H1 (cell line): ENCODE measurements at regions not wholly inside any gene's neighbourhood (a gene's known extent, or its start where the extent isn't known, plus 50 kb on each side); places are given as distances from the start of the nearest gene placed in this dataset.

Source experiments
- CTCF ChIA-PET: fragments of 300-600 bp; sonication (Branson Sonifier 250); formaldehyde crosslinking; loops from one replicate; lab custom pipeline; 2021; ENCODE audit not compliant: partially characterized antibody; lab: Charles Lee
- POLR2A ChIA-PET: fragments of 300-600 bp; sonication (Branson Sonifier 250); formaldehyde crosslinking; loops from one replicate; lab custom pipeline; 2021; ENCODE audit warnings: inconsistent platforms; ENCODE audit not compliant: partially characterized antibody; lab: Charles Lee
- DNase-seq, 2 experiments: peaks; one replicate each; pipeline versions ENCODE4 v3.0.0 to v3.0.0-alpha.2; 2010 to 2022; ENCODE audit warnings: low spot score in 2 of 2, low read depth in 1 of 2, mixed read lengths in 1 of 2
- FAIRE-seq: peaks from 2 replicates; lab custom pipeline; 2011; peaks lifted over from hg19 to GRCh38; lab: Jason Lieb, UNC
- H2AFZ ChIP-seq: 2 replicates; pipeline ENCODE4 v1.8.1; 2012; ENCODE audit warnings: low read length, inconsistent platforms
- H2AK5ac ChIP-seq: 2 replicates; pipeline ENCODE4 v1.6.1; 2013; ENCODE audit warnings: low read depth, low read length
- H2BK120ac ChIP-seq: replicated peaks from 2 replicates; pipeline ENCODE3; 2013; ENCODE audit warnings: low read depth, low read length, inconsistent platforms
- H2BK12ac ChIP-seq: 2 replicates; pipeline ENCODE4 v1.6.1; 2013; ENCODE audit warnings: low read depth, low read length
- H2BK15ac ChIP-seq: 2 replicates; pipeline ENCODE4 v1.6.1; 2013; ENCODE audit warnings: low read length
- H2BK20ac ChIP-seq: 2 replicates; pipeline ENCODE4 v1.6.1; 2013; ENCODE audit warnings: low read length
- H2BK5ac ChIP-seq: 2 replicates; pipeline ENCODE4 v1.6.1; 2013; ENCODE audit warnings: low read depth, low read length
- H3K14ac ChIP-seq: 2 replicates; pipeline ENCODE4 v1.6.1; 2013; ENCODE audit warnings: inconsistent platforms; ENCODE audit not compliant: insufficient read length
- H3K18ac ChIP-seq: 2 replicates; pipeline ENCODE4 v1.6.1; 2013; ENCODE audit warnings: low read length; ENCODE audit errors: extremely low read depth
- H3K23ac ChIP-seq: 2 replicates; pipeline ENCODE4 v1.6.1; 2013; ENCODE audit warnings: inconsistent platforms; ENCODE audit not compliant: insufficient read length
- H3K23me2 ChIP-seq: 2 replicates; pipeline ENCODE4 v1.6.1; 2013; ENCODE audit warnings: low read depth, low read length
- H3K27ac ChIP-seq: 2 replicates; pipeline ENCODE4 v1.6.1; 2011; ENCODE audit warnings: low read depth, low read length, inconsistent platforms
- H3K27me3 ChIP-seq, 4 experiments: replicated peaks in 1 of 4; 1 replicate in 1 of 4; 2 replicates in 3 of 4; pipeline versions ENCODE4 v1.6.1 to v1.8.1; 2011 to 2013; ENCODE audit warnings: low read length in 3 of 4, mild to moderate bottlenecking in 3 of 4, inconsistent platforms in 2 of 4, mixed read lengths in 2 of 4, moderate library complexity in 1 of 4; ENCODE audit not compliant: control insufficient read depth in 3 of 4, insufficient read depth in 3 of 4; ENCODE audit errors: extremely low read depth in 1 of 4
- H3K36me3 ChIP-seq, 4 experiments: 2 replicates each; pipeline versions ENCODE4 v1.6.1 to v1.8.1; 2011 to 2013; ENCODE audit warnings: mild to moderate bottlenecking in 4 of 4, low read length in 3 of 4, moderate library complexity in 2 of 4, control low read depth in 1 of 4, inconsistent platforms in 1 of 4; ENCODE audit not compliant: insufficient read depth in 4 of 4, control insufficient read depth in 2 of 4
- H3K4ac ChIP-seq: replicated peaks from 2 replicates; pipeline ENCODE3; 2013; ENCODE audit warnings: low read length, low read depth, mixed read lengths, inconsistent platforms; ENCODE audit not compliant: insufficient read length
- H3K4me1 ChIP-seq, 4 experiments: replicated peaks in 1 of 4; 1 replicate in 1 of 4; 2 replicates in 3 of 4; pipeline versions ENCODE4 v1.6.1 to v1.8.1; 2011 to 2013; ENCODE audit warnings: low read length in 3 of 4, inconsistent platforms in 2 of 4, mixed read lengths in 1 of 4; ENCODE audit not compliant: insufficient read depth in 4 of 4, control insufficient read depth in 3 of 4
- H3K4me2 ChIP-seq, 2 experiments: 2 replicates each; pipeline versions ENCODE4 v1.6.1 to v1.8.1; 2011 to 2013; ENCODE audit warnings: low read depth in 2 of 2, low read length in 2 of 2, control low read depth in 1 of 2, inconsistent platforms in 1 of 2, mild to moderate bottlenecking in 1 of 2; ENCODE audit not compliant: insufficient read depth in 1 of 2
- H3K4me3 ChIP-seq, 4 experiments: fragments of 200-600, 300-600 bp in 1 of 4; sonication (generic), shearing (Covaris generic), sonication (Bioruptor Twin) in 1 of 4; 2 replicates each; pipeline versions ENCODE4 v1.5.1 to v1.8.1; 2011 to 2016; ENCODE audit warnings: low read length in 4 of 4, low read depth in 3 of 4, control low read depth in 2 of 4, inconsistent platforms in 2 of 4, mild to moderate bottlenecking in 2 of 4, mixed read lengths in 1 of 4, moderate library complexity in 1 of 4; ENCODE audit not compliant: insufficient read depth in 2 of 4; ENCODE audit errors: extremely low read depth in 1 of 4
- H3K56ac ChIP-seq: replicated peaks from 2 replicates; pipeline ENCODE3; 2013; ENCODE audit warnings: low read depth, mild to moderate bottlenecking, mixed read lengths, low read length, inconsistent platforms; ENCODE audit not compliant: insufficient read length
- H3K79me1 ChIP-seq: 2 replicates; pipeline ENCODE4 v1.6.1; 2013; ENCODE audit warnings: low read depth, low read length, control low read depth
- H3K79me2 ChIP-seq, 2 experiments: 2 replicates each; pipeline versions ENCODE4 v1.6.1 to v1.8.1; 2012 to 2013; ENCODE audit warnings: low read length in 2 of 2, mild to moderate bottlenecking in 2 of 2, inconsistent platforms in 1 of 2; ENCODE audit not compliant: insufficient read depth in 2 of 2, control insufficient read depth in 1 of 2
- H3K9ac ChIP-seq, 4 experiments: replicated peaks in 1 of 4; 1 replicate in 1 of 4; 2 replicates in 3 of 4; pipeline versions ENCODE4 v1.6.1 to v1.8.1; 2011 to 2013; ENCODE audit warnings: low read depth in 3 of 4, low read length in 3 of 4, control low read depth in 2 of 4, mild to moderate bottlenecking in 2 of 4, moderate library complexity in 2 of 4, inconsistent platforms in 1 of 4; ENCODE audit errors: extremely low read depth in 1 of 4
- H3K9me3 ChIP-seq, 2 experiments: 2 replicates each; pipeline versions ENCODE4 v1.6.1 to v1.8.1; 2012 to 2013; ENCODE audit warnings: mild to moderate bottlenecking in 2 of 2, moderate library complexity in 2 of 2, control low read depth in 1 of 2, inconsistent platforms in 1 of 2, low read depth in 1 of 2, low read length in 1 of 2, mixed read lengths in 1 of 2; ENCODE audit not compliant: insufficient read depth in 2 of 2
- H4K20me1 ChIP-seq, 2 experiments: replicated peaks in 1 of 2; 2 replicates each; pipeline versions ENCODE3 to v1.8.1; 2011 to 2013; ENCODE audit warnings: inconsistent platforms in 2 of 2, low read length in 2 of 2, mild to moderate bottlenecking in 1 of 2; ENCODE audit not compliant: insufficient read depth in 2 of 2, control insufficient read depth in 1 of 2
- H4K5ac ChIP-seq: 2 replicates; pipeline ENCODE4 v1.6.1; 2013; ENCODE audit warnings: low read length, low read depth, mixed read lengths, inconsistent platforms; ENCODE audit not compliant: insufficient read length
- H4K8ac ChIP-seq: 2 replicates; pipeline ENCODE4 v1.8.0; 2013; ENCODE audit warnings: mild to moderate bottlenecking, moderate library complexity, low read length, inconsistent platforms; ENCODE audit not compliant: insufficient read depth; ENCODE audit errors: extremely low read depth
- H4K91ac ChIP-seq: replicated peaks from 2 replicates; pipeline ENCODE3; 2013; ENCODE audit warnings: low read length, mixed read lengths, inconsistent platforms; ENCODE audit not compliant: insufficient read length
- CHD1 ChIP-seq: IDR thresholded peaks from 2 replicates; pipeline ENCODE4 v1.6.1; 2012; ENCODE audit warnings: low read depth, low read length, improper control_type of control experiment
- CREB1 ChIP-seq: IDR thresholded peaks from 2 replicates; pipeline ENCODE4 v1.6.1; 2012; ENCODE audit warnings: inconsistent platforms
- EZH2 ChIP-seq: fragments of 200-600 bp; sonication (generic); IDR thresholded peaks from 2 replicates; pipeline ENCODE4 v1.7.1; 2012; ENCODE audit warnings: low read depth, mild to moderate bottlenecking, moderate library complexity, low read length, inconsistent platforms; ENCODE audit not compliant: severe bottlenecking
- PHF8 ChIP-seq: fragments of 200-600 bp; sonication (generic); conservative IDR thresholded peaks from 2 replicates; pipeline ENCODE4 v1.7.1; 2012; ENCODE audit warnings: low read depth, mild to moderate bottlenecking, inconsistent platforms, low read length, moderate library complexity
- RFX5 ChIP-seq: IDR thresholded peaks from 2 replicates; pipeline ENCODE4 v1.6.1; 2011; ENCODE audit warnings: low read depth, low read length, improper control_type of control experiment, borderline replicate concordance
- SP2 ChIP-seq: IDR thresholded peaks from 2 replicates; pipeline ENCODE4 v1.6.1; 2012; ENCODE audit warnings: mild to moderate bottlenecking, low read length, inconsistent platforms
- SRF ChIP-seq: IDR thresholded peaks from 2 replicates; pipeline ENCODE4 v1.6.1; 2011; ENCODE audit warnings: mild to moderate bottlenecking, low read depth, low read length, moderate library complexity
- SUZ12 ChIP-seq: fragments of 200-600 bp; sonication (generic); IDR thresholded peaks from 2 replicates; pipeline ENCODE4 v1.6.1; 2012; ENCODE audit warnings: mild to moderate bottlenecking, inconsistent platforms, low read length, moderate library complexity, mixed read lengths
- YY1 ChIP-seq: IDR thresholded peaks from 2 replicates; pipeline ENCODE4 v1.6.1; 2011; ENCODE audit warnings: low read depth, mild to moderate bottlenecking, low read length
- WGBS, 2 experiments: shearing (Covaris generic) in 1 of 2; methylation state at CpG; one replicate each; pipeline versions ENCODE4 v1.1.6 to v1.1.7; 2013 to 2015; ENCODE audit warnings: low lambda C conversion rate in 2 of 2, mixed read lengths in 2 of 2, inconsistent platforms in 1 of 2, low coverage in 1 of 2, missing lambda C conversion rate in 1 of 2; ENCODE audit not compliant: insufficient replicate concordance in 2 of 2, insufficient coverage in 1 of 2, insufficient read length in 1 of 2; ENCODE audit errors: extremely low coverage in 1 of 2, missing lambda C conversion rate in 1 of 2; 5-methylcytosine and 5-hydroxymethylcytosine counted together

GRCh38 chr15:97072545-97072944, 742.0 kb downstream of the NR2F2 start:
- no peak overlapping the region for H3K27ac ChIP-seq

More at GRCh38 chr15:97072545-97072944, 742.0 kb downstream of the NR2F2 start:
- TF ChIP-seq CREB1: no peak
- no peak for TF ChIP-seq SRF
- no peak for TF ChIP-seq CHD1
- no peak for TF ChIP-seq SUZ12
- no peak for TF ChIP-seq RFX5
- TF ChIP-seq EZH2: no peak
- TF ChIP-seq PHF8: no peak
- TF ChIP-seq YY1: no peak
- no peak for TF ChIP-seq SP2
- Histone ChIP-seq H3K9me3 (no peaks in the 10 kb centered on the region), H2AFZ (0 out of 2 replicates have a peak overlapping the region, but pooled peaks have one; percentile 79), H2BK15ac (no peak overlapping the region), H4K20me1 (no peaks in the 10 kb centered on the region), H3K9ac (no peak overlapping the region), H2BK20ac (no peak overlapping the region), H2BK120ac (no peak overlapping the region), H3K4ac (no peak overlapping the region), H2BK5ac (no peak overlapping the region), H3K4me1 (no peaks in the 10 kb centered on the region), H4K8ac (no peak overlapping the region), H3K56ac (no peak overlapping the region), H3K79me1 (no peaks in the 10 kb centered on the region), H2AK5ac (no peak overlapping the region), H3K14ac (no peak overlapping the region), H3K4me2 (no peak overlapping the region), H3K4me3 (no peak overlapping the region), H3K36me3 (no peaks in the 10 kb centered on the region), H2BK12ac (no peak overlapping the region), H4K5ac (no peak overlapping the region), H3K18ac (no peak overlapping the region), H3K23me2 (no peaks in the 10 kb centered on the region), H3K27me3 (no peaks in the 10 kb centered on the region), H3K79me2 (no peaks in the 10 kb centered on the region), H4K91ac (no peak overlapping the region), H3K23ac (no peak overlapping the region)
- DNase-seq (no peak), FAIRE-seq (no peak)
- 80% methylated on average over 7 of the region's 9 CpGs; no CpG with 5 or more reads in 1 of the 2 experiments for WGBS, 2 experiments
- CTCF ChIA-PET: no interaction called here
- POLR2A ChIA-PET: no interaction called here
